ENCODE measurements at regions not wholly inside any gene's neighbourhood (a gene's known extent, or its start where the extent isn't known, plus 50 kb on each side); places are given as distances from the start of the nearest gene placed in this dataset.

DNA sequence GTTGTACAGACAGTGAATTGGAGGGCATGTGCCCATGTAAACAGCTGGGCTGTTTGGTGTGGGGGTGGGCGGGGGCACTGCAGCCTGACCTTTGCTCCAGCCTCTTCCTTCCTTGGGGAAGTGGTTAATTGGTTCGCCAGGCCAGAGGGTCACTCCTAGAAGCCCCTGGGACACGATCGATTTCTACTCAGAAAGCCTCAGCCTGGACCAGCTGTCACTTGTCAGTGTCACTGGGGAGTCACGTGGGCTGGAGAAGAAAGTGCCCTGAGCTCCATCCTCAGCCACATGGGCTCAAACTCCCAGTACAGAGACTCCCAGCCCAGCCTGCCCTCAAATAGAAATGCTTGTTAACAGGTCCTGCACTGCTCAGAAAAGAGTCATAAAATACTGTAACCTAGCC is 423.8 kb upstream of the SULF2 start (continued):
- TF ChIP-seq, protein P1, sequence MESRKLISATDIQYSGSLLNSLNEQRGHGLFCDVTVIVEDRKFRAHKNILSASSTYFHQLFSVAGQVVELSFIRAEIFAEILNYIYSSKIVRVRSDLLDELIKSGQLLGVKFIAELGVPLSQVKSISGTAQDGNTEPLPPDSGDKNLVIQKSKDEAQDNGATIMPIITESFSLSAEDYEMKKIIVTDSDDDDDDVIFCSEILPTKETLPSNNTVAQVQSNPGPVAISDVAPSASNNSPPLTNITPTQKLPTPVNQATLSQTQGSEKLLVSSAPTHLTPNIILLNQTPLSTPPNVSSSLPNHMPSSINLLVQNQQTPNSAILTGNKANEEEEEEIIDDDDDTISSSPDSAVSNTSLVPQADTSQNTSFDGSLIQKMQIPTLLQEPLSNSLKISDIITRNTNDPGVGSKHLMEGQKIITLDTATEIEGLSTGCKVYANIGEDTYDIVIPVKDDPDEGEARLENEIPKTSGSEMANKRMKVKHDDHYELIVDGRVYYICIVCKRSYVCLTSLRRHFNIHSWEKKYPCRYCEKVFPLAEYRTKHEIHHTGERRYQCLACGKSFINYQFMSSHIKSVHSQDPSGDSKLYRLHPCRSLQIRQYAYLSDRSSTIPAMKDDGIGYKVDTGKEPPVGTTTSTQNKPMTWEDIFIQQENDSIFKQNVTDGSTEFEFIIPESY (IDR thresholded peaks at IDR 0.05) = no peak
- peak; percentile 17; the same call in 1 of the 2 replicates for TF ChIP-seq RAD51 (IDR thresholded peaks at IDR 0.05)
- no peak for TF ChIP-seq EED (IDR thresholded peaks at IDR 0.05; ENCODE audit: low read depth)
- TF ChIP-seq, protein P2, sequence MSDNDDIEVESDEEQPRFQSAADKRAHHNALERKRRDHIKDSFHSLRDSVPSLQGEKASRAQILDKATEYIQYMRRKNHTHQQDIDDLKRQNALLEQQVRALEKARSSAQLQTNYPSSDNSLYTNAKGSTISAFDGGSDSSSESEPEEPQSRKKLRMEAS (IDR thresholded peaks at IDR 0.05; ENCODE audit: low read depth, low read length) = no peak
- no peak for TF ChIP-seq ZNF217 (IDR thresholded peaks at IDR 0.05)

DNA sequence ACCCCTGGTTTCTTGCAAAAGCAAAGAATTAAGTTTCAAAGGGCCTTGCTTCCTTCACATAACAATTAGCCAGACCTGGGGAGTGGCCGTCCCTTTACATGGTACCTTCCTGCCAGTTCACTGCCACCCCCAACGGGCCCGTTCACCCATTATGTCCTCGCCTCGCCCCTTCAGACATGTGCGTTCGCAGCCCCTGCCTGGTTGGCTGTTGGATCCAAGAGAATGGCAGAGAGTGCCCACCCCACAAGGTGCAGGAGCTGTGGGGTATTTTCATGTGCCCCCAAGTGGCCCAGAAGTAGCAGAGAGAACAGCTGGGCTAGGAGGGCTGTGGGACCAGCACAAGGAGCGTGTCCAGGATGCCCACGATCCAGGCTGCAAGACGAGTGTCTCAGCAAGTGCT is 422.9 kb upstream of the SULF2 start:
- DNase-seq (ENCODE audit: low read depth, low spot score) (no peak), ATAC-seq (no peak), FAIRE-seq (no peak)
- H3K36me3 ChIP-seq (ENCODE audit: control insufficient read depth in 2 of 2, insufficient read depth in 2 of 2, low read length in 1 of 2) = no peaks in the 10 kb centered on the region
- H3K4me3 ChIP-seq = no peak overlapping the region
- no peak overlapping the region for H3K9ac ChIP-seq (ENCODE audit: control insufficient read depth, insufficient read depth, low read length)
- H4K20me1 ChIP-seq (ENCODE audit: control insufficient read depth, insufficient read depth) = no peaks in the 10 kb centered on the region
- 28% methylated on average over 10 of the region's 10 CpGs for WGBS (ENCODE audit: insufficient coverage, insufficient replicate concordance, low lambda C conversion rate, missing lambda C conversion rate)
- in situ Hi-C loops (cut with MboI) (no loop called here), intact Hi-C loops (cut with micrococcal nuclease; ENCODE audit: unreplicated experiment) (no loop called here)
- H3K9me3 ChIP-seq (replicated peaks; ENCODE audit: control insufficient read depth, insufficient read depth, low read length) = no peaks in the 10 kb centered on the region
- no peak overlapping the region for H3K27ac ChIP-seq (ENCODE audit: control insufficient read depth, insufficient read depth)
- RAD21 ChIA-PET (ENCODE audit: unreplicated experiment) = no interaction called here
- POLR2A ChIA-PET = no interaction called here
- H2AFZ ChIP-seq (ENCODE audit: control insufficient read depth, low read depth, low read length) = no peak overlapping the region
- SMC1A ChIA-PET (ENCODE audit: uncharacterized antibody, unreplicated experiment) = no interaction called here
- peaks cover 0 to 2% of the 10 kb centered on the region in 2 experiments; a peak in 3 of 4 replicates for H3K27me3 ChIP-seq (replicated peaks in 1 of 2; ENCODE audit: control insufficient read depth in 2 of 2, insufficient read depth in 2 of 2, low read length in 1 of 2)
- H3K4me2 ChIP-seq (ENCODE audit: control insufficient read depth, insufficient read depth) = no peak overlapping the region
- no peaks in the 10 kb centered on the region for H3K79me2 ChIP-seq (ENCODE audit: control insufficient read depth, insufficient read depth, low read length)
- CTCF ChIA-PET = no interaction called here
- H3K4me1 ChIP-seq (ENCODE audit: control insufficient read depth, insufficient read depth, low read length) = no peaks in the 10 kb centered on the region
- no TSS peak for BruUV-seq (replicated peaks)
- TF ChIP-seq TCF12 (IDR thresholded peaks at IDR 0.05; ENCODE audit: low read depth, low read length) (no peak), GATAD2B (conservative IDR thresholded peaks at IDR 0.05; ENCODE audit: low read depth) (no peak), RFX5 (IDR thresholded peaks at IDR 0.05; ENCODE audit: low read depth, low read length) (no peak), SMAD5 (IDR thresholded peaks at IDR 0.05; ENCODE audit: low read depth) (no peak), MTA2 (IDR thresholded peaks at IDR 0.05; ENCODE audit: low read depth) (no peak), MEF2A (IDR thresholded peaks at IDR 0.05; ENCODE audit: insufficient read depth, low read depth, low read length) (no peak)
- TF ChIP-seq, protein P3, sequence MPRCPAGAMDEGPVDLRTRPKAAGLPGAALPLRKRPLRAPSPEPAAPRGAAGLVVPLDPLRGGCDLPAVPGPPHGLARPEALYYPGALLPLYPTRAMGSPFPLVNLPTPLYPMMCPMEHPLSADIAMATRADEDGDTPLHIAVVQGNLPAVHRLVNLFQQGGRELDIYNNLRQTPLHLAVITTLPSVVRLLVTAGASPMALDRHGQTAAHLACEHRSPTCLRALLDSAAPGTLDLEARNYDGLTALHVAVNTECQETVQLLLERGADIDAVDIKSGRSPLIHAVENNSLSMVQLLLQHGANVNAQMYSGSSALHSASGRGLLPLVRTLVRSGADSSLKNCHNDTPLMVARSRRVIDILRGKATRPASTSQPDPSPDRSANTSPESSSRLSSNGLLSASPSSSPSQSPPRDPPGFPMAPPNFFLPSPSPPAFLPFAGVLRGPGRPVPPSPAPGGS (IDR thresholded peaks at IDR 0.05; ENCODE audit: borderline replicate concordance, insufficient read depth, low read depth, low read length, poor library complexity, severe bottlenecking) = no peak
- TF ChIP-seq, protein P4, sequence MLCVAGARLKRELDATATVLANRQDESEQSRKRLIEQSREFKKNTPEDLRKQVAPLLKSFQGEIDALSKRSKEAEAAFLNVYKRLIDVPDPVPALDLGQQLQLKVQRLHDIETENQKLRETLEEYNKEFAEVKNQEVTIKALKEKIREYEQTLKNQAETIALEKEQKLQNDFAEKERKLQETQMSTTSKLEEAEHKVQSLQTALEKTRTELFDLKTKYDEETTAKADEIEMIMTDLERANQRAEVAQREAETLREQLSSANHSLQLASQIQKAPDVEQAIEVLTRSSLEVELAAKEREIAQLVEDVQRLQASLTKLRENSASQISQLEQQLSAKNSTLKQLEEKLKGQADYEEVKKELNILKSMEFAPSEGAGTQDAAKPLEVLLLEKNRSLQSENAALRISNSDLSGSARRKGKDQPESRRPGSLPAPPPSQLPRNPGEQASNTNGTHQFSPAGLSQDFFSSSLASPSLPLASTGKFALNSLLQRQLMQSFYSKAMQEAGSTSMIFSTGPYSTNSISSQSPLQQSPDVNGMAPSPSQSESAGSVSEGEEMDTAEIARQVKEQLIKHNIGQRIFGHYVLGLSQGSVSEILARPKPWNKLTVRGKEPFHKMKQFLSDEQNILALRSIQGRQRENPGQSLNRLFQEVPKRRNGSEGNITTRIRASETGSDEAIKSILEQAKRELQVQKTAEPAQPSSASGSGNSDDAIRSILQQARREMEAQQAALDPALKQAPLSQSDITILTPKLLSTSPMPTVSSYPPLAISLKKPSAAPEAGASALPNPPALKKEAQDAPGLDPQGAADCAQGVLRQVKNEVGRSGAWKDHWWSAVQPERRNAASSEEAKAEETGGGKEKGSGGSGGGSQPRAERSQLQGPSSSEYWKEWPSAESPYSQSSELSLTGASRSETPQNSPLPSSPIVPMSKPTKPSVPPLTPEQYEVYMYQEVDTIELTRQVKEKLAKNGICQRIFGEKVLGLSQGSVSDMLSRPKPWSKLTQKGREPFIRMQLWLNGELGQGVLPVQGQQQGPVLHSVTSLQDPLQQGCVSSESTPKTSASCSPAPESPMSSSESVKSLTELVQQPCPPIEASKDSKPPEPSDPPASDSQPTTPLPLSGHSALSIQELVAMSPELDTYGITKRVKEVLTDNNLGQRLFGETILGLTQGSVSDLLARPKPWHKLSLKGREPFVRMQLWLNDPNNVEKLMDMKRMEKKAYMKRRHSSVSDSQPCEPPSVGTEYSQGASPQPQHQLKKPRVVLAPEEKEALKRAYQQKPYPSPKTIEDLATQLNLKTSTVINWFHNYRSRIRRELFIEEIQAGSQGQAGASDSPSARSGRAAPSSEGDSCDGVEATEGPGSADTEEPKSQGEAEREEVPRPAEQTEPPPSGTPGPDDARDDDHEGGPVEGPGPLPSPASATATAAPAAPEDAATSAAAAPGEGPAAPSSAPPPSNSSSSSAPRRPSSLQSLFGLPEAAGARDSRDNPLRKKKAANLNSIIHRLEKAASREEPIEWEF (IDR thresholded peaks at IDR 0.05; ENCODE audit: insufficient replicate concordance, low read depth, low read length) = no peak
